DOHH2 (cell line): ENCODE measurements at regions not wholly inside any gene's neighbourhood (a gene's known extent, or its start where the extent isn't known, plus 50 kb on each side); places are given as distances from the start of the nearest gene placed in this dataset.

ENCODE experiments used
- H3F3A ChIP-seq: fragments of 200-600 bp; sonication (generic), shearing (Covaris generic); 2 replicates; pipeline ENCODE4 v1.6.0; 2016; ENCODE audit warnings: antibody characterized with exemption, mild to moderate bottlenecking; ENCODE audit not compliant: control insufficient read depth, insufficient read depth
- H3K27ac ChIP-seq: fragments of 200-600 bp; sonication (generic); 2 replicates; pipeline ENCODE4 v1.5.1; 2014; ENCODE audit warnings: low read depth, mild to moderate bottlenecking, low read length, moderate library complexity
- H3K27me3 ChIP-seq: fragments of 200-600 bp; sonication (generic); 2 replicates; pipeline ENCODE4 v1.6.1; 2014; ENCODE audit warnings: mild to moderate bottlenecking, low read length, mixed read lengths; ENCODE audit not compliant: control insufficient read depth
- H3K36me3 ChIP-seq: fragments of 200-600 bp; sonication (generic); 2 replicates; pipeline ENCODE4 v1.6.1; 2014; ENCODE audit warnings: mild to moderate bottlenecking, low read length, moderate library complexity, mixed read lengths; ENCODE audit not compliant: control insufficient read depth
- H3K4me1 ChIP-seq: fragments of 200-600 bp; sonication (generic); 2 replicates; pipeline ENCODE4 v1.6.1; 2014; ENCODE audit warnings: mild to moderate bottlenecking, low read length, mixed read lengths; ENCODE audit not compliant: control insufficient read depth
- H3K4me2 ChIP-seq: fragments of 200-600 bp; sonication (generic); 2 replicates; pipeline ENCODE4 v1.6.0; 2014; ENCODE audit warnings: mild to moderate bottlenecking, low read length, moderate library complexity
- H3K4me3 ChIP-seq: fragments of 200-600 bp; sonication (generic); 2 replicates; pipeline ENCODE4 v1.5.1; 2014; ENCODE audit warnings: mild to moderate bottlenecking, low read length, mixed read lengths
- H3K79me2 ChIP-seq: fragments of 200-600 bp; sonication (generic); 2 replicates; pipeline ENCODE4 v1.6.1; 2014; ENCODE audit warnings: mild to moderate bottlenecking, low read length, mixed read lengths; ENCODE audit not compliant: control insufficient read depth
- H3K9me2 ChIP-seq: fragments of 200-600 bp; sonication (generic); replicated peaks from 2 replicates; pipeline ENCODE4 v1.6.1; 2014; ENCODE audit warnings: mild to moderate bottlenecking, low read length, mixed read lengths; ENCODE audit not compliant: control insufficient read depth
- H3K9me3 ChIP-seq: fragments of 200-600 bp; sonication (generic); 2 replicates; pipeline ENCODE4 v1.6.1; 2014; ENCODE audit warnings: antibody characterized with exemption, low read length, mixed read lengths; ENCODE audit not compliant: control insufficient read depth, insufficient read depth
- H4K20me1 ChIP-seq: fragments of 200-600 bp; sonication (generic); 2 replicates; pipeline ENCODE4 v1.6.0; 2014; ENCODE audit warnings: low read depth, mild to moderate bottlenecking, antibody characterized with exemption, low read length, moderate library complexity; ENCODE audit not compliant: control insufficient read depth, insufficient read depth
- EZH2phosphoT487 ChIP-seq: fragments of 200-600 bp; sonication (generic); IDR thresholded peaks from 2 replicates; pipeline ENCODE4 v1.6.1; 2017; ENCODE audit warnings: borderline replicate concordance, mild to moderate bottlenecking, antibody characterized with exemption, low read length, moderate library complexity, mixed read lengths
- TF ChIP-seq, protein P1 (sequence below): fragments of 200-600 bp; sonication (generic); IDR thresholded peaks from one replicate; pipeline ENCODE4 v1.5.1; 2014; ENCODE audit warnings: antibody characterized with exemption, mild to moderate bottlenecking, low read depth, low read length; ENCODE audit not compliant: poor library complexity, severe bottlenecking

DNA sequence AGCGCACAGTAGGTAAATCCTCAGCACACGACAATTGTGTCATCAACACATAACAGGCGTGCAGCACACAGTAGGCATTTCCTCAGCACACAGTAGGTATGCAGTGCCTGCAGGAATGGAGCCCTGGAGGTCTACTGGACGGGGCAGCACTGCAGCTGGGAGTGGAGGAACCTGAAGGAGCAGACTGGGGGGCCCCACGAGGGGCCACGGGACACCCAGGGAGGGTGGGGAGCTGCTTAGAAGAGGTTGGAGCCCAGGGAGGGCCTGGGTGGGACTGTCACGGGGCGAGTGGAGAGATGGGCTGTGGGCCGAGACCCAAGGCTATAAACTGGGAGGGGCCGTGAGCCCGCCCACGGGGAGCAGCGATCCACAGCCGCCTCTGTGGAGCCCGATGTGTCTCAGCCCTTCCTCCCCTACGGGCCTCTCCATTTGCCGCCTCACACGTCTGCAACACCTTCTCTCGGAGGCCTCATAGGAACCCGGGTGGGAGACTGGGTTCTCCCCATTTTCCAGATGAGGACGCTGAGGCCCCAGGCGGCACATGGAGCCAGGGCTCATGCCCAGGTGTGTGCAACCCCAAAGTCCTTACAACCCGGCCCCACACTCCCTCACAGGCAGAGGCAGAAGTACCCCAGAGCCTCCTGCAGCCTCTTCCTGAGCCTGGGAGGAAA, 101.5 kb downstream of the MICALL2 start:
- Histone ChIP-seq H3K9me2 (no peaks in the 10 kb centered on the region), H4K20me1 (no peaks in the 10 kb centered on the region; the same call in 1 of the 2 replicates), H3K9me3 (no peaks in the 10 kb centered on the region), H3K27ac (no peak overlapping the region), H3K4me3 (no peak overlapping the region), H3K36me3 (no peaks in the 10 kb centered on the region), H3K79me2 (no peaks in the 10 kb centered on the region), H3K4me2 (no peak overlapping the region), H3K4me1 (no peaks in the 10 kb centered on the region), H3K27me3 (no peaks in the 10 kb centered on the region), H3F3A (no peaks in the 10 kb centered on the region)
- TF ChIP-seq, protein P1, sequence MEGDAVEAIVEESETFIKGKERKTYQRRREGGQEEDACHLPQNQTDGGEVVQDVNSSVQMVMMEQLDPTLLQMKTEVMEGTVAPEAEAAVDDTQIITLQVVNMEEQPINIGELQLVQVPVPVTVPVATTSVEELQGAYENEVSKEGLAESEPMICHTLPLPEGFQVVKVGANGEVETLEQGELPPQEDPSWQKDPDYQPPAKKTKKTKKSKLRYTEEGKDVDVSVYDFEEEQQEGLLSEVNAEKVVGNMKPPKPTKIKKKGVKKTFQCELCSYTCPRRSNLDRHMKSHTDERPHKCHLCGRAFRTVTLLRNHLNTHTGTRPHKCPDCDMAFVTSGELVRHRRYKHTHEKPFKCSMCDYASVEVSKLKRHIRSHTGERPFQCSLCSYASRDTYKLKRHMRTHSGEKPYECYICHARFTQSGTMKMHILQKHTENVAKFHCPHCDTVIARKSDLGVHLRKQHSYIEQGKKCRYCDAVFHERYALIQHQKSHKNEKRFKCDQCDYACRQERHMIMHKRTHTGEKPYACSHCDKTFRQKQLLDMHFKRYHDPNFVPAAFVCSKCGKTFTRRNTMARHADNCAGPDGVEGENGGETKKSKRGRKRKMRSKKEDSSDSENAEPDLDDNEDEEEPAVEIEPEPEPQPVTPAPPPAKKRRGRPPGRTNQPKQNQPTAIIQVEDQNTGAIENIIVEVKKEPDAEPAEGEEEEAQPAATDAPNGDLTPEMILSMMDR, result no peak
- TF ChIP-seq EZH2phosphoT487, result no peak

GRCh38 chr7:1358376-1359050, 100.8 kb downstream of the MICALL2 start:
- Histone ChIP-seq H3K9me3 (no peaks in the 10 kb centered on the region), H3K79me2 (no peaks in the 10 kb centered on the region), H3K4me3 (no peak overlapping the region), H3K36me3 (no peaks in the 10 kb centered on the region), H3K9me2 (no peaks in the 10 kb centered on the region), H4K20me1 (no peaks in the 10 kb centered on the region; the same call in 1 of the 2 replicates), H3F3A (no peaks in the 10 kb centered on the region), H3K27ac (no peak overlapping the region), H3K27me3 (no peaks in the 10 kb centered on the region), H3K4me1 (no peaks in the 10 kb centered on the region), H3K4me2 (no peak overlapping the region)
- TF ChIP-seq, protein P1, result no peak
- no peak for TF ChIP-seq EZH2phosphoT487

- no peak overlapping the region for H3K27ac ChIP-seq
- H3K4me3 ChIP-seq, result no peak overlapping the region
- H3K9me2 ChIP-seq, result no peaks in the 10 kb centered on the region
- no peaks in the 10 kb centered on the region; the same call in 1 of the 2 replicates for H4K20me1 ChIP-seq
- H3K4me2 ChIP-seq, result no peak overlapping the region
- H3K9me3 ChIP-seq, result no peaks in the 10 kb centered on the region
- H3K4me1 ChIP-seq, result no peaks in the 10 kb centered on the region
- TF ChIP-seq, protein P1, result no peak
- no peak for TF ChIP-seq EZH2phosphoT487
- H3K79me2 ChIP-seq, result no peaks in the 10 kb centered on the region
- no peaks in the 10 kb centered on the region for H3F3A ChIP-seq
- no peaks in the 10 kb centered on the region for H3K27me3 ChIP-seq
- no peaks in the 10 kb centered on the region for H3K36me3 ChIP-seq
These were observed 100.2 kb downstream of the MICALL2 start for GRCh38 chr7:1359051-1359400.
